ENCODE measurements at regions not wholly inside any gene's neighbourhood (a gene's known extent, or its start where the extent isn't known, plus 50 kb on each side); places are given as distances from the start of the nearest gene placed in this dataset.
A peak's percentile ranks its signal among the peaks of the same experiment; 100 is the strongest.
"Not testable (repeated sequence)": the region's sequence is repeated elsewhere in the genome, so short reads cannot be mapped to it uniquely, and the experiment has no call there.

DNA sequence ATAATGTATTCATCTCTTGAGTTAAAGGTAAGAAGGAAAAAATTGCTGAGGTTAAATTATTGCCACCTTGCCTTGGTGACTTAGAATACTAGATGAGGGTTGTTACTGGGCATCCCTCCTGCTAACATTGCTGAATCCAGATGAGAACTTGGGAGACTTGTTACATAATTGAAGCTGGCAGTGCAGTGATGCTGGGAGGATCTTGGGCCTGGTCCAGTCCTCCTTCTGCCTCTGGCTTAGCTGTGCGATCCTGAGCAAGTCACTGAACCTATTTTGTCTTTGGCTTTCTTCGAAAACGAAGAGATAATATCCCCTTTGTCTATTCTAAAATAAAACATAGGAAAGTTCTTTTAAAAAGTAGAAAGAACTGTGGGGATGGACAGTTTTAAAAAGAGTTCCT lies 244.9 kb upstream of the NRIP1 start:
- DNase-seq (ENCODE audit: low spot score in 2 of 2), result peak in 1 of 2 donors; percentile 30
- H3K4me1 ChIP-seq, result no peaks in the 10 kb centered on the region
- no peaks in the 10 kb centered on the region for H3K36me3 ChIP-seq
- H3K4me3 ChIP-seq, result no peak overlapping the region
- H3K9me3 ChIP-seq, result no peaks in the 10 kb centered on the region
- TF ChIP-seq, protein P1, sequence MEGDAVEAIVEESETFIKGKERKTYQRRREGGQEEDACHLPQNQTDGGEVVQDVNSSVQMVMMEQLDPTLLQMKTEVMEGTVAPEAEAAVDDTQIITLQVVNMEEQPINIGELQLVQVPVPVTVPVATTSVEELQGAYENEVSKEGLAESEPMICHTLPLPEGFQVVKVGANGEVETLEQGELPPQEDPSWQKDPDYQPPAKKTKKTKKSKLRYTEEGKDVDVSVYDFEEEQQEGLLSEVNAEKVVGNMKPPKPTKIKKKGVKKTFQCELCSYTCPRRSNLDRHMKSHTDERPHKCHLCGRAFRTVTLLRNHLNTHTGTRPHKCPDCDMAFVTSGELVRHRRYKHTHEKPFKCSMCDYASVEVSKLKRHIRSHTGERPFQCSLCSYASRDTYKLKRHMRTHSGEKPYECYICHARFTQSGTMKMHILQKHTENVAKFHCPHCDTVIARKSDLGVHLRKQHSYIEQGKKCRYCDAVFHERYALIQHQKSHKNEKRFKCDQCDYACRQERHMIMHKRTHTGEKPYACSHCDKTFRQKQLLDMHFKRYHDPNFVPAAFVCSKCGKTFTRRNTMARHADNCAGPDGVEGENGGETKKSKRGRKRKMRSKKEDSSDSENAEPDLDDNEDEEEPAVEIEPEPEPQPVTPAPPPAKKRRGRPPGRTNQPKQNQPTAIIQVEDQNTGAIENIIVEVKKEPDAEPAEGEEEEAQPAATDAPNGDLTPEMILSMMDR (IDR thresholded peaks at IDR 0.05), result no peak
- TF ChIP-seq POLR2A (IDR thresholded peaks at IDR 0.05) (no peak), POLR2AphosphoS5 (IDR thresholded peaks at IDR 0.05) (no peak)
- intact Hi-C loops (cut with DNase I; ENCODE audit: low total_unique reads), result no loop called here
- H3K27ac ChIP-seq, result no peak overlapping the region
- no peaks in the 10 kb centered on the region for H3K27me3 ChIP-seq

DNA sequence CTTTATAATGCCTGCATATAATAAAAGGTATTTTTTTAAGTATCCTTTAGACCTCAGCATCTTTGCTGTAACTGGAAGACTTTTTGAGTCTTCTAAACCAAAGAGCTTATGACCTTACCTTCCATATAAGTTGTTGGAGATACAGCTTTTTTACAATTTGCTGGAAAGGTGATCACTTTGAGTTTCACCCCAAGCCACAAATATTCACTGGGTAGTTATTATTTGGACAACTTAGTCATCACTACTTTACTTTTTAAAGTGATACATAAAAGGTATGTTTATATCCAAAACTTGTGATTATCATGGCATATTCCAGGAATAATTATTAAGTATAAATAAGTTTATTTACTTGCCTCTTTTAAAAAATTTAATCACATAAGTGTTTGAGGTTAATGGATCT lies 246.7 kb upstream of the NRIP1 start:
- no peaks in the 10 kb centered on the region for H3K27me3 ChIP-seq
- no peak for DNase-seq (ENCODE audit: low spot score in 2 of 2)
- no peaks in the 10 kb centered on the region for H3K9me3 ChIP-seq
- TF ChIP-seq, protein P1 (IDR thresholded peaks at IDR 0.05), result no peak
- no peaks in the 10 kb centered on the region for H3K4me1 ChIP-seq
- H3K4me3 ChIP-seq, result no peak overlapping the region
- intact Hi-C loops (cut with DNase I; ENCODE audit: low total_unique reads), result no loop called here
- no peak overlapping the region for H3K27ac ChIP-seq
- H3K36me3 ChIP-seq, result no peaks in the 10 kb centered on the region

DNA sequence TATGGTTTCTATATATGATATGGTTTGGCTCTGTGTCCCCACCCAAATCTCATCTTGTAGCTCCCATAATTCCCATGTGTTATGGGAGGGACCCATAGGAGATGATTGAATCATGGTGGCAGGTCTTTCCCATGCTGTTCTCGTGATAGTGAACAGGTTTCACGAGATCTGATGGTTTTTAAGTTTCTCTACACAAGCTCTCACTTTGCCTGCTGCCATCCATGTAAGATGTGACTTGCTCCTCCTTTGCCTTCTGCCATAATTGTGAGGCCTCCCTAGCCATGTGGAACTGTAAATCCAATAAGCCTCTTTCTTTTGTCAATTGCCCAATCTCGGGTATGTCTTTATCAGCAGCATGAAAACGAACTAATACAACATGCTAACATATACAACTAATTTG lies 252.2 kb upstream of the NRIP1 start:
- intact Hi-C loops (cut with DNase I; ENCODE audit: low total_unique reads); H3K27me3 ChIP-seq; H3K27ac ChIP-seq; DNase-seq (ENCODE audit: low spot score in 2 of 2); H3K9me3 ChIP-seq; H3K36me3 ChIP-seq; H3K4me3 ChIP-seq; H3K4me1 ChIP-seq: not testable (repeated sequence)

DNA sequence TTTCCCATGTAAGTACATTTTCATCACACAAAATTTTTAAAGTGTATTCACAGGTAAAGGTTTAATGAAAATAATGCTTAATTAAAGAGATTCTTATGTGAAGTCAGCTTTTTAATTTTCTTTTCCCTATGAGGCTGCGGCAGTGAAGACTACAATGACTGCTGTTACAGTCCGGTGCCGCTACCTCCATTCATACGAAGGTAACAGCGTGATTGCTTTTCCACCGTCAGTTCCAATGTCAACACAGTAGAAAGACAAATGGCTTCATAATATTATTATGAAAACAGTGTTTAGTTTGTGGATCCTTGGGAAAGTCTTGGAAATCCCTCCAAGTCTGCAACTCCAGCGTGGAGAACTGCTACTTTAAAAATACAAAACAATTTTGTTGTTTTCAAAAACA lies 254.9 kb upstream of the NRIP1 start:
- Histone ChIP-seq H3K27me3 (no peaks in the 10 kb centered on the region), H3K4me3 (no peak overlapping the region), H3K9me3 (peaks cover 0 to 4% of the 10 kb centered on the region in 2 donors), H3K4me1 (no peaks in the 10 kb centered on the region), H3K27ac (no peak overlapping the region), H3K36me3 (no peaks in the 10 kb centered on the region)
- intact Hi-C loops (cut with DNase I; ENCODE audit: low total_unique reads), result no loop called here
- TF ChIP-seq POLR2AphosphoS5 (IDR thresholded peaks at IDR 0.05), result no peak
- TF ChIP-seq, protein P1 (IDR thresholded peaks at IDR 0.05), result no peak
- no peak for DNase-seq (ENCODE audit: low spot score in 2 of 2)

DNA sequence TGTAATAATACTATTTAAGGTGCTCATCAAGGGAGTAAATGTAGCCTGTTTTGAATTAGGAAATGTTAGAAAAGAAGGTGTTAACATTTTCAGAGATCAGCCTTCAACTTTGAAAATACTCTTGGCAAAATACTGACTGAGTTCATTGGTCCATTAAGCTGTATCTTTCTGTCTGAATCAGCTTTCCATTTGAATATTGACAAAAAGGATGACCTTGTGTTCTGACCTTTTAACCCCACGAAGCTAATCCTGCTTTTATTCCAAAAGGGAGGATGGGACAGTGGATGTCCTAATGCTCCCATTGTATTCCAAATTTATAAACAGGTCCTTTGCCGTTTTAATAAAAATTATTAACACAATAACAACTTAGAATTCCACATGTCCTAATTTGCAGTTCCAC lies 259.7 kb upstream of the NRIP1 start:
- H3K9me3 ChIP-seq, result peaks cover 0 to 7% of the 10 kb centered on the region in 2 donors
- no peaks in the 10 kb centered on the region for H3K36me3 ChIP-seq
- no peak overlapping the region for H3K4me3 ChIP-seq
- no peak for TF ChIP-seq POLR2AphosphoS5 (IDR thresholded peaks at IDR 0.05)
- no peak for TF ChIP-seq POLR2A (IDR thresholded peaks at IDR 0.05)
- TF ChIP-seq, protein P1 (IDR thresholded peaks at IDR 0.05), result no peak
- no peaks in the 10 kb centered on the region for H3K4me1 ChIP-seq
- no peak overlapping the region for H3K27ac ChIP-seq
- DNase-seq (ENCODE audit: low spot score in 2 of 2), result no peak
- intact Hi-C loops (cut with DNase I; ENCODE audit: low total_unique reads), result no loop called here
- H3K27me3 ChIP-seq, result no peaks in the 10 kb centered on the region

All from breast epithelium (tissue), 4 donors.